GM19023 (cell line): ENCODE measurements at regions not wholly inside any gene's neighbourhood (a gene's known extent, or its start where the extent isn't known, plus 50 kb on each side); places are given as distances from the start of the nearest gene placed in this dataset.

Source experiments
- ATAC-seq: cut with Tn5 transposase; IDR thresholded peaks from one replicate; pipeline ENCODE4 v1.9.1; 2021; ENCODE audit warnings: mild to moderate bottlenecking, moderate library complexity; ENCODE audit not compliant: unreplicated experiment

DNA sequence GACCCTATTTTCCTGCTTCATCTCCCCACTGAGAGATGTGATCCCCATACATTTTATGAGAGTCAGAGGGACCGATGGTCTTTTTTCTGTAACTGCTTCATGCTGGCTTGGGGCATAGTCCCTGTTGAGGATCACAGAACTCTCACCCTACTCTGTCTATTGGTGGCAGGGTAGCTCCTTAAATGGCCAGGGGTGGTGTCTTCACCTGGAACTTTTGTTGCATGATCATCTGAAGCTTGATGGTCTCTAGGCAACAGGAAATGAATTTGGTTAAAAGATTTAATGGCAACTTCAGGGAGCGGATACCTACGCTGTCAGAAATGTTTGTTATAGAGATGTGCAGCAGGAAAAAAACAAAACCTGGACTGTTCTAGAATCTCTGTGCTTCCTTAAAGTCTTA is 87.0 kb upstream of the GLIS3 start:
- ATAC-seq = no peak

GRCh38 chr9:4384750-4385149 is 84.9 kb upstream of the GLIS3 start:
- no peak for ATAC-seq

GRCh38 chr9:4382722-4383317 is 83.0 kb upstream of the GLIS3 start:
- no peak for ATAC-seq

GRCh38 chr9:4381744-4382143 is 81.9 kb upstream of the GLIS3 start:
- ATAC-seq = no peak

- no peak for ATAC-seq
These were observed 80.5 kb upstream of the GLIS3 start for GRCh38 chr9:4380406-4380805.

- no peak for ATAC-seq
These were observed 75.7 kb upstream of the GLIS3 start for GRCh38 chr9:4375424-4376200.

DNA sequence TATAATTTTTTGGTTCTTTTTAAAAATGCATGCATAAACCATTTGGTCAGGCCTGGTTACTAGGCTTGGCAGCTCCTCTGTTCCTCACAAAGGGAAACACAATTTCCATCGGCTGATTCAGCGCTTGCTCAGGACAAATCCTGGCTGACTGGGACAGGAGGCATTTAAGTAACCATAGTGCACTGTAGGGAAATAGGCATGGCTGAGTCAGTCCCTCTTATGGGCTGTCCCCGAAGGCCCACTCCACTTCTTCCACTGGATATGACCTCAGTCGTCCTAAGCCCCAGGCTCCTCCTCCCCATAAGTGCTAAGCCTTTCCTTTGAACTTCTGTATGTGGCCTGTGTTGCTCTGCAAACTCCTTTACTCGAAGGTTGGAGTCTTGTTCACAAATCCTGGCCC is 71.2 kb upstream of the GLIS3 start:
- ATAC-seq = no peak

GRCh38 chr9:4370501-4370900 is 70.6 kb upstream of the GLIS3 start:
- no peak for ATAC-seq

DNA sequence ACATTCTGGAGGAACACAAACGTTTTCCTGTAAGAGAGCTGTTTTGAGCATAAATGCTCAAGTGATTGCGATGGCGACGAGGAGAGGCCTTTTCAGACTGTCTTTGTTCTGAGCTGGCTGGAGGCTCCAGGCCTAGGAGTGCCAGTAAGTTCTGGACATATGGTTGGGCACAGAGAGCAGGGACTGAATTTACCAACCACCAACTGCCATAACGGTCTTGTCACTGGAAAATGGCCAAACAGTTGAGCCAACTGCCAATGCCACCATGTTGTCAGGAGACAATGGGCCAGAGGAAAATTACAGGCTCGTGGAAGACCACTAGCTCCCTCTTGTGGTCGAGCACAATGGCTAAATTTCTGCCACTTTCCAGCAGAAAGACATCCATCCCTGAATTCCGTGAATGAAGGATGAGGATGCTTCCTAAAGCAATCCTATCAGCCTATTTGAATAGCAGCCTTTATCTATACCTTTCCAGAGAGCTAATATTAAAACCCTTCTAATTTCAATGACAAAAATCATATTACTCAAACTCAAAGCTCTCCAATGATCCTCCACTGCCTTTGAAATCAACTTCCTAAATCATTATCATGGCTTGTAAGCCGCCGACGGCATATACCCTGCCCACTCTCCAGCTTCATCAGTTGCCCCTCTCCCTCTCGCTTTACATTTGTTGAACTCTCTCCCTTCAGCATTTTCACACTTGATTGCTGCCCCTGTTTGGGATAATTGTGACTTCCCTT is 66.9 kb upstream of the GLIS3 start:
- no peak for ATAC-seq

- no peak for ATAC-seq
These were observed 65.2 kb upstream of the GLIS3 start for GRCh38 chr9:4365055-4365454.

DNA sequence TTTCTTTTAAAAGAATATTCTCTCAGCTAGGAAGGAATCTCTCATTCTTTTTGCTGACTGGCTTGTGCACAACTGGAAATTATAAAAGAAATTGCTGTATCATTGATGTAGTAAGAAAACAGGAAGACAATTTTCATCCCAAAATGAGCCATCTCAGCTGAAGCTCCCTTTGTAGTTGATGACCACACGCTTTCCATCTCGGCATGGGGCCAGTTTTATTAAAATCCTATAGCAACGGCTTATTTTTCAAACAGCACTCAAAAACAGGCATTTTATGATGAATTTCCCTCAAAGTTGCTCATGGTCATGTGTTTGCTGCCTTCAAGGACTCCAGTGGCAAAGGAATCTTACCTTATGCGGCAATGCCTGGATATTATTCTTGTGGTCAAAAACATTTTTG is 62.4 kb upstream of the GLIS3 start:
- no peak for ATAC-seq

- no peak for ATAC-seq
These were observed 59.1 kb upstream of the GLIS3 start for GRCh38 chr9:4359016-4359415.

GRCh38 chr9:4357929-4358328 is 58.1 kb upstream of the GLIS3 start:
- ATAC-seq = no peak

- ATAC-seq = no peak
These were observed 56.4 kb upstream of the GLIS3 start for GRCh38 chr9:4356306-4356705.

- no peak for ATAC-seq
These were observed 53.4 kb upstream of the GLIS3 start for GRCh38 chr9:4353236-4353635.

DNA sequence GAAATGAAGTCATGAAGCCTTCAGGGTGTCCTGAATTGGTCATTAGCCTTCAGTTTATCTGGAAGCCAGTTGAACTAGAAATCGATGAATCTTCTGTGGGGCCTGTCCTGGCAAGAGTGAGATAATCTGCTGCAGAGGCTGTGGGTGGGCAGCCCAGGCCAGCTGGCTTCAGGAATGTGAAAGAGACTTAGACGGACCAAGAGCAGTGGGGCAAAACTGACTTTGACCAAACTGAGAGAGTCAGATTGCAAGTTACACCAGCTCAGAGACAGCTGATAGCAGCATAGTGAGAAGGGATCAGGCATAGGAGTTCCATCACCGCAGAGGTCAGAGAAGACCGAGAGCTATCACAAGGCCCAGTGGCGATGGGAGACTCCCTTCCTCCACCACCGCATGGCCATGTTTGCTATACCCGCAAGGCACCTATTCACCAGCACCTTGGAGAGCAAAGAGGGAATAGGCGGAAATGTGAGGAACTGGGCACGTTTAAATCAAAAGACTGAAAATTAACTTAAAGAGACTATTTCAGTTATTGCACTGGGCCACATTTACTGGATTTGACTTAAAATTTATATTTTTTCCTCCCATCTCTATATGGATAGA is 50.0 kb upstream of the GLIS3 start:
- no peak for ATAC-seq
